ENCODE measurements at regions not wholly inside any gene's neighbourhood (a gene's known extent, or its start where the extent isn't known, plus 50 kb on each side); places are given as distances from the start of the nearest gene placed in this dataset.

DNA sequence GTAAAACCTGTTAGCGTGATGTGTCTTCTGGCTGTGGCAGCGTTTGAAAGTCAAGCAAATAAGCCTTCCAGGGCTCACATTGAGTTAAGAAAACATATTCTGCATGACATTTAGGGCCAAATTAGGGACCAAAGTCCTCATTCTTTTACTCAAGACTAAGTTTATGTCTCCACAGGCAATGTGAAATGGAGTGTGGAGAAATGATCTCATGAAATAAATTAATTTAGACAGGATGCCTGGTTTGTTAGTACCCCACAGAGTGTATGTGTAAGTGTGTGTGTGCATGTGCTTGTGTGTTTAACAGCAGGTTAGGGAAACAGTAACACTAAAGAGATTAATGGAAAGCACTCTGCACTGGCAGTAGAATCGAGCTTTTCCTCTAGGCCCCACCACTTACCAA, 82.9 kb upstream of the SNX2 start:
- no peak overlapping the region for H3K27ac ChIP-seq (ENCODE audit: extremely low read length, insufficient read depth, low read length)
- FAIRE-seq = no peak
- no peak overlapping the region for H3K4me3 ChIP-seq (replicated peaks in 1 of 3; ENCODE audit: insufficient read depth in 1 of 3, low read depth in 2 of 3, low read length in 3 of 3)
- H3K9ac ChIP-seq (ENCODE audit: insufficient read depth, low read depth, low read length) = no peak overlapping the region
- 4% methylated on average over 3 of the region's 3 CpGs for WGBS (ENCODE audit: low lambda C conversion rate)
- no peak overlapping the region for H3K4me2 ChIP-seq (ENCODE audit: low read depth, low read length)
- intact Hi-C loops (cut with micrococcal nuclease; ENCODE audit: unreplicated experiment) = no loop called here
- 0 out of 5 replicates have a peak, but pooled peaks cover 0 to 2% of the 10 kb centered on the region in 2 experiments for H3K27me3 ChIP-seq (ENCODE audit: control insufficient read depth in 1 of 2, insufficient read depth in 2 of 2, low read length in 2 of 2)
- no peaks in the 10 kb centered on the region for H3K9me3 ChIP-seq (ENCODE audit: low read length)
- peaks cover 8% of the 10 kb centered on the region for H3K4me1 ChIP-seq (ENCODE audit: insufficient read depth, low read length)
- no TSS peak for BruUV-seq (replicated peaks)
- ATAC-seq = no peak
- ChIA-PET POLR2A (no interaction called here), CTCF (ENCODE audit: low intra/inter-chr PET ratio, low total read pairs) (no interaction called here)
- no peaks in the 10 kb centered on the region for H4K20me1 ChIP-seq (ENCODE audit: insufficient read depth, low read length)
- no peak for DNase-seq (ENCODE audit: low spot score)
- in situ Hi-C loops (cut with HindIII; ENCODE audit: extremely low pct_ligation_motif_present, low pct_unique_long_range_greater_than_20kb) = no loop called here
- TF ChIP-seq KAT8 (CRISPR knock-in tag; IDR thresholded peaks at IDR 0.05) (no peak), NPAS2 (CRISPR knock-in tag; IDR thresholded peaks at IDR 0.05; ENCODE audit: borderline replicate concordance) (no peak), ZNF709 (CRISPR knock-in tag; IDR thresholded peaks at IDR 0.05) (no peak), NR1H2 (CRISPR knock-in tag; IDR thresholded peaks at IDR 0.05; ENCODE audit: borderline replicate concordance, low read depth) (no peak), ZNF143 (CRISPR knock-in tag; IDR thresholded peaks at IDR 0.05) (no peak), ZNF562 (CRISPR knock-in tag; IDR thresholded peaks at IDR 0.05; ENCODE audit: borderline replicate concordance) (no peak), SSRP1 (CRISPR knock-in tag; IDR thresholded peaks at IDR 0.05) (no peak), FOXA1 (IDR thresholded peaks at IDR 0.05) (no peak), FOXA1 (CRISPR knock-in tag; IDR thresholded peaks at IDR 0.05) (no peak), ZNF747 (CRISPR knock-in tag; IDR thresholded peaks at IDR 0.05; ENCODE audit: borderline replicate concordance) (no peak), KLF11 (CRISPR knock-in tag; IDR thresholded peaks at IDR 0.05) (no peak), ZNF850 (CRISPR knock-in tag; conservative IDR thresholded peaks at IDR 0.05) (no peak), MZF1 (CRISPR knock-in tag; IDR thresholded peaks at IDR 0.05; ENCODE audit: borderline replicate concordance) (no peak), ZNF251 (CRISPR knock-in tag; IDR thresholded peaks at IDR 0.05) (no peak), NKX3-1 (CRISPR knock-in tag; IDR thresholded peaks at IDR 0.05) (no peak), ISX (CRISPR knock-in tag; conservative IDR thresholded peaks at IDR 0.05) (no peak)
- TF ChIP-seq, protein P1, sequence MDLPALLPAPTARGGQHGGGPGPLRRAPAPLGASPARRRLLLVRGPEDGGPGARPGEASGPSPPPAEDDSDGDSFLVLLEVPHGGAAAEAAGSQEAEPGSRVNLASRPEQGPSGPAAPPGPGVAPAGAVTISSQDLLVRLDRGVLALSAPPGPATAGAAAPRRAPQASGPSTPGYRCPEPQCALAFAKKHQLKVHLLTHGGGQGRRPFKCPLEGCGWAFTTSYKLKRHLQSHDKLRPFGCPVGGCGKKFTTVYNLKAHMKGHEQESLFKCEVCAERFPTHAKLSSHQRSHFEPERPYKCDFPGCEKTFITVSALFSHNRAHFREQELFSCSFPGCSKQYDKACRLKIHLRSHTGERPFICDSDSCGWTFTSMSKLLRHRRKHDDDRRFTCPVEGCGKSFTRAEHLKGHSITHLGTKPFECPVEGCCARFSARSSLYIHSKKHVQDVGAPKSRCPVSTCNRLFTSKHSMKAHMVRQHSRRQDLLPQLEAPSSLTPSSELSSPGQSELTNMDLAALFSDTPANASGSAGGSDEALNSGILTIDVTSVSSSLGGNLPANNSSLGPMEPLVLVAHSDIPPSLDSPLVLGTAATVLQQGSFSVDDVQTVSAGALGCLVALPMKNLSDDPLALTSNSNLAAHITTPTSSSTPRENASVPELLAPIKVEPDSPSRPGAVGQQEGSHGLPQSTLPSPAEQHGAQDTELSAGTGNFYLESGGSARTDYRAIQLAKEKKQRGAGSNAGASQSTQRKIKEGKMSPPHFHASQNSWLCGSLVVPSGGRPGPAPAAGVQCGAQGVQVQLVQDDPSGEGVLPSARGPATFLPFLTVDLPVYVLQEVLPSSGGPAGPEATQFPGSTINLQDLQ (CRISPR knock-in tag; IDR thresholded peaks at IDR 0.05) = no peak
- TF ChIP-seq, protein P2, sequence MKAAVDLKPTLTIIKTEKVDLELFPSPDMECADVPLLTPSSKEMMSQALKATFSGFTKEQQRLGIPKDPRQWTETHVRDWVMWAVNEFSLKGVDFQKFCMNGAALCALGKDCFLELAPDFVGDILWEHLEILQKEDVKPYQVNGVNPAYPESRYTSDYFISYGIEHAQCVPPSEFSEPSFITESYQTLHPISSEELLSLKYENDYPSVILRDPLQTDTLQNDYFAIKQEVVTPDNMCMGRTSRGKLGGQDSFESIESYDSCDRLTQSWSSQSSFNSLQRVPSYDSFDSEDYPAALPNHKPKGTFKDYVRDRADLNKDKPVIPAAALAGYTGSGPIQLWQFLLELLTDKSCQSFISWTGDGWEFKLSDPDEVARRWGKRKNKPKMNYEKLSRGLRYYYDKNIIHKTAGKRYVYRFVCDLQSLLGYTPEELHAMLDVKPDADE (CRISPR knock-in tag; IDR thresholded peaks at IDR 0.05) = no peak
- TF ChIP-seq, protein P3, sequence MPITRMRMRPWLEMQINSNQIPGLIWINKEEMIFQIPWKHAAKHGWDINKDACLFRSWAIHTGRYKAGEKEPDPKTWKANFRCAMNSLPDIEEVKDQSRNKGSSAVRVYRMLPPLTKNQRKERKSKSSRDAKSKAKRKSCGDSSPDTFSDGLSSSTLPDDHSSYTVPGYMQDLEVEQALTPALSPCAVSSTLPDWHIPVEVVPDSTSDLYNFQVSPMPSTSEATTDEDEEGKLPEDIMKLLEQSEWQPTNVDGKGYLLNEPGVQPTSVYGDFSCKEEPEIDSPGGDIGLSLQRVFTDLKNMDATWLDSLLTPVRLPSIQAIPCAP (CRISPR knock-in tag; IDR thresholded peaks at IDR 0.05; ENCODE audit: low read depth) = no peak
- TF ChIP-seq, protein P4, sequence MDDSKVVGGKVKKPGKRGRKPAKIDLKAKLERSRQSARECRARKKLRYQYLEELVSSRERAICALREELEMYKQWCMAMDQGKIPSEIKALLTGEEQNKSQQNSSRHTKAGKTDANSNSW (CRISPR knock-in tag; IDR thresholded peaks at IDR 0.05; ENCODE audit: borderline replicate concordance) = no peak
- H3K79me2 ChIP-seq (ENCODE audit: insufficient read depth, low read length) = no peaks in the 10 kb centered on the region
- H2AFZ ChIP-seq (ENCODE audit: low read length) = no peak overlapping the region
- no peaks in the 10 kb centered on the region for H3K36me3 ChIP-seq (replicated peaks in 1 of 2; ENCODE audit: control insufficient read depth in 1 of 2, insufficient read depth in 2 of 2, low read length in 2 of 2)
